GM18870 (cell line): ENCODE measurements at regions not wholly inside any gene's neighbourhood (a gene's known extent, or its start where the extent isn't known, plus 50 kb on each side); places are given as distances from the start of the nearest gene placed in this dataset.
A peak's percentile ranks its signal among the peaks of the same experiment; 100 is the strongest.

Experiments used
- ATAC-seq: cut with Tn5 transposase; IDR thresholded peaks from one replicate; pipeline ENCODE4 v1.9.1; 2021; ENCODE audit warnings: moderate library complexity; ENCODE audit not compliant: unreplicated experiment

- no peak for ATAC-seq
These were observed 376.4 kb downstream of the FGF9 start for GRCh38 chr13:22047082-22047784.

DNA sequence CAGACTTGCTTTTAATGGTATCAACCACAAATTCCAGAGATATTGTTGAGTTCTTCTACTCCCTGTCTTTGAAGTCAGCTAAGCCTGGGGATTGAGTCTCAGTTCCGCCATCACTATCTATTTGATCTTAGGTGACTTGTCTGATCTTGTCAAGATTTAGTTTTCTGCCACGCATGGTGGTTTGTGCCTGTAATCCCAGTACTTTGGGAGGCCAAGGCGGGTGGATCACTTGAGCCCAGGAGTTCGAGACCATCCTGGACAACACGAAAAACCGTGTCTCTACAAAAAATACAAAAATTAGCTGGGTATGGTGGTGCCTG is 376.9 kb downstream of the FGF9 start:
- no peak for ATAC-seq

DNA sequence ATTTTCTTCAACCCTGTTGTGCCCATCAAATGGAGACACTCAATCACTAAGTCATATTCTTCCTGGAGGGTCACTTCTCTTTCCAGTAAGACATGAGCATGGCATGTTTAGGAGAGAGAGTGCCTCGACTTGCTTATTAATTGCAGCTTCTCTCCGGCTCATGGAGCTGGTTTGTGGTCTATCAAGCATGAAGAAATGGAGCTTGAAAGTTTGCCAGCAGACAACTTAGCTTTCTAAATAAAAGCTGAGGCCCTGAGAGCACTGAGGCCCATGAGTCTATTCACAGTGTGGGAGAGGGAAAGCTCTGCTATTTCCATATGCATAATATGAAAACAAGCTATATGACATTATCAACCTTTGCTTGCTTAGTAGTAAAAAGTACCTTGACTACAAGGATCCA is 378.5 kb downstream of the FGF9 start:
- no peak for ATAC-seq

DNA sequence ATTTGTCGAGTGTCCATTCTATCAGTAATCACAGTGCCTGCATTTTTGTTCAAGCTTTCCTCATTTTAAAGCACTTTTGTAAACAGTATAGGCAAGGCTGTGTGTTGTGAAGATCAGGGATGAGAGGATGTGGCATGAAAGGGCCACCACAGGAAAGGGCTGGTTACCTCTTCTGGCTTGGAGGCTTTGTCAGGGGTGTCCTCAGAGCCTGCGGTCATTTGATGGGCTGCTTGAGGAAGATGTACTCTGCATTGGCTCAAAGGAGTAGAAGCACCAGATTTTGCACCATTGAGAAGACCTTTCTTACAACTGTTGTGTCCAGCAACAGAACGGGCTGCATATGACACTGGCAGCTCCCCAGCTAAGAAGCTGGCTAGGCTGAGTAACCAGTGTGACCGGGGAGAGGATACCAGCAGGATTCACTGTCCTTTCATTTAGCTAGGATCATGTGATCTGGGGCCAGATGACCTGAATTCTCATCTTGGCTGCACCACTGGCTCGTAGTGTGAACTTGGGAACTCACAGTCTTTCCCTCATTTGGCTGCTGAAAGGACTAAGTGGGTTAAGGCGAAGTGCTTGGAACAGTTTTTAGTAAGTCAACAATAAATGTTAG is 380.2 kb downstream of the FGF9 start:
- no peak for ATAC-seq

- ATAC-seq: no peak
These were observed 382.2 kb downstream of the FGF9 start for GRCh38 chr13:22053053-22053452.

DNA sequence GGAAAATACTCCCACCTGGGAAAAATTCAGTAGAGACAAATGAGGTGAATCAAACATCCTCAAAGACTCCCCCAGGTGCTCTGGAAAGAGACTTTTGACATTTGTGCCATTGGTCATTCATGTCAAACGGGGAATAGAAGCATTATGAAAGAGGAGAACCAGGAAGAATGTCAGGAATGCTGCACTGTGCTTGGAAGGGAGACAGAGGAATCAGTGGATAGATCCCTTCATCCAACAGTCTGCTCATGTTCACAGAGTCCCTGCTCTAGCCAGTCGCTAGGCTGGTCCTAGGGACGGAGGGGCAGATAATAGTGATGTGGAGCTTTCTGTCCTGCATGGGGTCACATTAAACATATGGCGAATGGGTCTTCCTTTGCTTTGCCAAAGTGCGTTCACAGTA is 384.4 kb downstream of the FGF9 start:
- no peak for ATAC-seq

DNA sequence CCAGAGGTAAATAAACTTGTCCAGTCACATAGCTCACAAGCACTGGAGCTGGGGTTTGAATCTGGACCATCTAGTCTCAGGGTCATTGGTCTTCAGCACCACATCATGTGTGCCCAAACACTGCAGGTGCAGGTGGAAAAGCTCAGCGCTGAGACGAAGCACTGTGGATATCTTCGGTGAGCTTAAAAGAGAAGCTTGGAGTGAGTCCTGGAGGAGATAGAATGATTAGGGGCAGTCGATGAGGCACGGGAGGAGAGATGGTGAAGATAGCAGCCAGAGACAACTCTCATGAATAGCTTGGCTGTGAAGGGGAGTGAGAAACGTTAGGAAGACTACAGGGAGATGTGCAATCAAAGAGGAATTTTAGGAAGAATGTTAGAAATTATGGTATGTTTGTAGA is 389.3 kb downstream of the FGF9 start:
- ATAC-seq: no peak

GRCh38 chr13:22061371-22061805 is 390.5 kb downstream of the FGF9 start:
- ATAC-seq: peak; percentile 61

- ATAC-seq: peak; percentile 80
These were observed 391.0 kb downstream of the FGF9 start for GRCh38 chr13:22061806-22062391.

- no peak for ATAC-seq
These were observed 391.8 kb downstream of the FGF9 start for GRCh38 chr13:22062478-22063205.

- ATAC-seq: no peak
These were observed 392.7 kb downstream of the FGF9 start for GRCh38 chr13:22063416-22064124.

GRCh38 chr13:22064854-22065620 is 394.2 kb downstream of the FGF9 start:
- ATAC-seq: no peak

DNA sequence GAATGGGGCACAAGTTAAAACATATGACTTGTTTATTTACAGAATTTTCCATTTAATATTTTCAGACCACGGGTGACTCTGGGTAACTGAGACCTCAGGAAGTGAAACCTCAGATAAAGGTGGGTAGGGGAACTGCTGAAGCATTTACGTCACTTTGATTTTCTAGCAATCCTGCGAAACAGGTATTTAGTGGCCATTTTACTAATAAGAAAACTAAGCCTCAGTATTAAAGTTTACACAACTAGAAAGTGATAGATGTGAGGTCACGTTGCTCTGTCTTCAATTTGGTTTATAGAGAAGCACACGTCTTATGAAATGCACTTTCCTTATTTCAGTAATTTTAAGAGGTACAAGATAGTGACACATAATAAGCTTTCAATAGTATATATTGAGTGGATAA is 402.8 kb downstream of the FGF9 start:
- peak; percentile 62 for ATAC-seq

DNA sequence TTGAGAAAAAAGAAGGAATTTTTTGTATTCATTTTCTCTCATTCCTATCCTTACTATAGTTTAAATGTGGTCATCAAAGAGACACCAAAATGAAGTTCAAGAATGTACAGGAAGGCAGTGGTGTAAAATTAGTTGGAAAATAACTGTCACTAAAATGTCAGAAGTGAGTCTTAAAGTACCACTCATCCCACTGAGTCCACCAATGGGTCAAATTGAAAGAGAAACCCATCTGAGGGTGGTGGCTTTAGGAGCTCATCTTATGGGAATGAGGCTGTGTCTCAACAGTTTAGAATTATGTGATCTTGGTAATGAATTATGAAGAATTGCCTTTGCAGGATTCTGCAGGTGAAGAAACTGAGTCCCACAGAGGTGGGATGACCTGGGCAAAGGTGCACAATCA is 403.5 kb downstream of the FGF9 start:
- no peak for ATAC-seq

DNA sequence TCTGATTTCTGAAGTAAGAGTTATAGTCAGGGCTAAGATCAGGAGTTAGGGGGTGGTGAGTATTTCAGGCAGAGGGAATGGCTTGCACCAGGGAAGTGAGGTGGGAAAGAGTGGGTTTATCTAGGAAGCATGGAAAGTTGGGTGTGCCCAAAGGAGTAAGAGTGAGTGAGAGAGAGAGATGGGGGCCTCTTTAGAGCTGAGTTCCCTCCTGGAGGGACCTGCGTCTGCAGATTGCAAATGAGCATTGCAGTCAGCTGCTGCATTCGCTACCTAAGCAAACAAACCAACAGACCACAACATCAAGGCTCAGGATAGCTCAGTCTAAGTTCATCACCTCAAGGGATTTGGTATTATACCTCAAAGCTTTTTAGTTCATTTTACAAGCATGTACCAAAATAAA is 405.8 kb downstream of the FGF9 start:
- no peak for ATAC-seq

GRCh38 chr13:22077205-22077683 is 406.4 kb downstream of the FGF9 start:
- ATAC-seq: no peak

DNA sequence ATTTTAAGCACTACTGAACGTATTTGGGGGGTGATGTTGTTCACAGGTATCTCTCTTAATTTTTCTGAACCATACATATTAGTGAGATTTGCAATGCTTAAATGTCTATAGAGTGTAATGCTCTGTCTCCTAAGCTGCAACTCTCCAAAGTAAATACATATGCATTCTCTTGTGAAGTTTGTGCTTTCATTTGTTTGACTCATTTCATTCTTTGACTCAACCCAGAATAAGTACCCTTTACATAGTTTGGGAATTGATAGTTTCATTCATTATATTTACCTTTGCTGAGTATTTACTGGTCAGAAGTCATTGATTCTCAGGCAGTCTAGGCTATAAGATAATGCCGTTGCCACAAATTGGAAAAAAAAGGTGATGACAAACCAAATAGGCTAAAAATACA is 406.9 kb downstream of the FGF9 start:
- peak; percentile 33 for ATAC-seq

DNA sequence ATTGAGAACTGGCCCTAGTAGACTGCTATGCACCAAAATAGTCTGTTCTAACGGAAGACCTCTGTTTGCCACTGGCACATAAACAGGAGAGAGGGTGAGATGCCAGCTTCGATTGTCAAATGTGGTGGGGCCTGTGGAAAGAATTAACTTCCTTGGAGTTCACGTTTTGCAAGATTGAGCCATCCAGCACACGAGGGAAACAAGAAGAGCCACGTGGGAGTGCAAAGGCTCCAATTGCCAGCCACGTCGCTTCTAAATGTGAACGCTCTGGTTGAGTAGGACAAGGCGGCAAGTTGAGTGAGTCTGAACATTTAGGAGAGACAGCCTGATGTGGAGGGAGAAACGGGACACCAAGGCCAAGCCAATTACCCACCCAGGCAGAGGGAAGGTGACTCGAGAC is 409.1 kb downstream of the FGF9 start:
- ATAC-seq: no peak

GRCh38 chr13:22080832-22081231 is 410.0 kb downstream of the FGF9 start:
- no peak for ATAC-seq

DNA sequence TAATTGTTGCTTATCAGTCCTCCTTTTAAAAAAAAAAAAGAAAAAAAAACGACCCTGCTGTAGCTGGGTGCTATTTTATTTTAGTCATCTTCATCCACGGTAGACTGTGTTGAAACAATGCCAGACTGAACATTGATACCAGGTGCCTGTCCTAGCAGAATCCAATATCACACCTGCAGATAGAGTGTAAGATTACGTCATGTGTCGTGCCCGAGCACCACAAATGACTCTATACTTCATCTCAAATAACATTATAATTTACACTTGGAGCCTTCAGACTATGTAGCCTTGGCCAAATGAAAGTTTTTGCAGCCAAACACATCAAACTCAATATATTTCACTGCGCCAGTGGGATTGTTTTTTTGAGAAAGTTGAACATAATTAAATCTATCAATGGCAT is 410.6 kb downstream of the FGF9 start:
- no peak for ATAC-seq
